SK-N-SH (cell line): ENCODE measurements at regions not wholly inside any gene's neighbourhood (a gene's known extent, or its start where the extent isn't known, plus 50 kb on each side); places are given as distances from the start of the nearest gene placed in this dataset.

Source experiments
- CTCF ChIA-PET: fragments of 300-600, 350-600 bp; formaldehyde crosslinking; extraction: SDS; loops from one replicate; lab custom pipeline; 2021; lab: Yijun Ruan, JAX
- POLR2A ChIA-PET: fragments of 350-600 bp; sonication (Branson Sonifier 250); formaldehyde crosslinking; extraction: SDS; loops from one replicate; lab custom pipeline; 2020; ENCODE audit warnings: antibody characterized with exemption, inconsistent platforms; lab: Yijun Ruan, JAX
- DNase-seq: peaks from one replicate; pipeline ENCODE4 v3.0.0; 2012
- H2AFZ ChIP-seq: fragments of 200-600 bp; sonication (generic); 2 replicates; pipeline ENCODE4 v1.8.1; 2016; ENCODE audit warnings: antibody characterized with exemption, mild to moderate bottlenecking, low read depth
- H3F3A ChIP-seq: fragments of 200-600 bp; sonication (generic); replicated peaks from 2 replicates; pipeline ENCODE3; 2016; ENCODE audit warnings: antibody characterized with exemption, mild to moderate bottlenecking; ENCODE audit not compliant: insufficient read depth
- H3K27ac ChIP-seq, 2 experiments: fragments of 200-500 bp in 1 of 2; fragments of 200-600 bp in 1 of 2; sonication (Bioruptor generic) in 1 of 2; sonication (generic), shearing (Covaris generic) in 1 of 2; 2 replicates each; pipeline versions ENCODE4 v1.5.1 to v1.6.1; 2014 to 2016; ENCODE audit warnings: low read depth in 2 of 2, inconsistent platforms in 1 of 2, low read length in 1 of 2, mild to moderate bottlenecking in 1 of 2, mixed read lengths in 1 of 2
- H3K27me3 ChIP-seq: fragments of 200-600 bp; sonication (generic), shearing (Covaris generic); 2 replicates; pipeline ENCODE4 v1.6.1; 2016; ENCODE audit warnings: mixed run types; ENCODE audit not compliant: insufficient read depth
- H3K36me3 ChIP-seq, 2 experiments: fragments of 200-500 bp in 1 of 2; fragments of 200-600 bp in 1 of 2; sonication (Bioruptor generic) in 1 of 2; sonication (generic) in 1 of 2; replicated peaks in 1 of 2; 2 replicates each; pipeline versions ENCODE3 to v1.5.1; 2014 to 2016; ENCODE audit warnings: low read length in 1 of 2, mild to moderate bottlenecking in 1 of 2; ENCODE audit not compliant: insufficient read depth in 2 of 2, control insufficient read depth in 1 of 2
- H3K4me1 ChIP-seq, 2 experiments: fragments of 200-500 bp in 1 of 2; fragments of 200-600 bp in 1 of 2; sonication (Bioruptor generic) in 1 of 2; sonication (generic), shearing (Covaris generic) in 1 of 2; 2 replicates each; pipeline versions ENCODE4 v1.5.1 to v1.6.1; 2014 to 2016; ENCODE audit warnings: low read depth in 1 of 2, low read length in 1 of 2, mixed run types in 1 of 2; ENCODE audit not compliant: insufficient read depth in 2 of 2, control insufficient read depth in 1 of 2
- H3K4me2 ChIP-seq: fragments of 200-600 bp; sonication (generic), shearing (Covaris generic); 2 replicates; pipeline ENCODE4 v1.6.1; 2017; ENCODE audit warnings: mixed run types
- H3K4me3 ChIP-seq, 2 experiments: fragments of 200-500 bp in 1 of 2; fragments of 200-600 bp in 1 of 2; sonication (Bioruptor generic) in 1 of 2; sonication (generic), shearing (Covaris generic) in 1 of 2; 2 replicates each; pipeline versions ENCODE4 v1.5.1 to v1.8.1; 2014 to 2016; ENCODE audit warnings: low read depth in 2 of 2, inconsistent platforms in 1 of 2, low read length in 1 of 2, mild to moderate bottlenecking in 1 of 2, mixed read lengths in 1 of 2, moderate library complexity in 1 of 2
- H3K79me2 ChIP-seq: fragments of 200-600 bp; sonication (generic); 2 replicates; pipeline ENCODE4 v1.8.1; 2017; ENCODE audit warnings: mild to moderate bottlenecking; ENCODE audit not compliant: insufficient read depth
- H3K9ac ChIP-seq: fragments of 200-600 bp; sonication (generic); 2 replicates; pipeline ENCODE4 v1.6.1; 2017; ENCODE audit warnings: mixed run types
- H3K9me2 ChIP-seq: fragments of 200-600 bp; sonication (generic); 2 replicates; pipeline ENCODE4 v1.6.1; 2017; ENCODE audit warnings: mixed run types
- H3K9me3 ChIP-seq: fragments of 200-600 bp; sonication (generic); 2 replicates; pipeline ENCODE4 v1.6.1; 2017; ENCODE audit warnings: mixed run types, mild to moderate bottlenecking, moderate library complexity
- H4K20me1 ChIP-seq: fragments of 200-600 bp; sonication (generic); 2 replicates; pipeline ENCODE4 v1.6.1; 2017; ENCODE audit warnings: mild to moderate bottlenecking, mixed run types; ENCODE audit not compliant: insufficient read depth
- CHD2 ChIP-seq: fragments of 150-350 bp; IDR thresholded peaks from 2 replicates; pipeline ENCODE4 v1.6.1; 2018; ENCODE audit warnings: low read length; ENCODE audit not compliant: partially characterized antibody
- ELF1 ChIP-seq: IDR thresholded peaks from 2 replicates; pipeline ENCODE4 v1.4.0; 2012
- EP300 ChIP-seq, 2 experiments: IDR thresholded peaks; 2 replicates each; pipeline versions ENCODE4 v1.4.0 to v1.6.1; 2012; ENCODE audit warnings: borderline replicate concordance in 1 of 2, low read depth in 1 of 2, low read length in 1 of 2
- EZH2phosphoT487 ChIP-seq: fragments of 200-600 bp; sonication (generic); IDR thresholded peaks from 2 replicates; pipeline ENCODE4 v1.6.1; 2017; ENCODE audit warnings: low read depth, mixed run types, mild to moderate bottlenecking, antibody characterized with exemption, moderate library complexity, borderline replicate concordance
- FOXJ3 ChIP-seq: sonication (generic); formaldehyde crosslinking; IDR thresholded peaks from 2 replicates; pipeline ENCODE4 v1.5.1; 2020; ENCODE audit warnings: mild to moderate bottlenecking, missing genetic modification reagents
- GATA2 ChIP-seq: sonication (generic); formaldehyde crosslinking; IDR thresholded peaks from 2 replicates; pipeline ENCODE4 v1.5.0; 2020; ENCODE audit warnings: mild to moderate bottlenecking, missing genetic modification reagents
- JUND ChIP-seq: IDR thresholded peaks from 2 replicates; pipeline ENCODE4 v1.4.0; 2012
- MXI1 ChIP-seq: IDR thresholded peaks from 2 replicates; pipeline ENCODE4 v1.6.1; 2012; ENCODE audit warnings: mild to moderate bottlenecking, low read depth, low read length, improper control_type of control experiment
- NFIC ChIP-seq: IDR thresholded peaks from 2 replicates; pipeline ENCODE4 v1.4.0; 2012; ENCODE audit warnings: borderline replicate concordance
- NRF1 ChIP-seq: IDR thresholded peaks from 2 replicates; pipeline ENCODE4 v1.6.1; 2012; ENCODE audit warnings: low read depth, mild to moderate bottlenecking, low read length
- POLR2AphosphoS5 ChIP-seq: IDR thresholded peaks from 2 replicates; pipeline ENCODE4 v1.6.1; 2012; ENCODE audit warnings: low read depth, low read length
- RAD21 ChIP-seq: IDR thresholded peaks from 2 replicates; pipeline ENCODE4 v1.6.1; 2012; ENCODE audit warnings: mild to moderate bottlenecking, low read length
- RCOR1 ChIP-seq: fragments of 150-350 bp; IDR thresholded peaks from 2 replicates; pipeline ENCODE4 v1.6.1; 2017; ENCODE audit warnings: antibody characterized with exemption, low read length
- REST ChIP-seq: IDR thresholded peaks from 2 replicates; pipeline ENCODE4 v1.6.1; 2012; ENCODE audit warnings: mild to moderate bottlenecking, low read depth, low read length, moderate library complexity
- RXRA ChIP-seq: IDR thresholded peaks from 2 replicates; pipeline ENCODE4 v1.4.0; 2012; ENCODE audit warnings: low read depth, mild to moderate bottlenecking, borderline replicate concordance
- SIN3A ChIP-seq: IDR thresholded peaks from 2 replicates; pipeline ENCODE4 v1.6.1; 2012; ENCODE audit warnings: low read depth, mild to moderate bottlenecking, low read length, moderate library complexity, borderline replicate concordance
- TAF1 ChIP-seq: IDR thresholded peaks from 2 replicates; pipeline ENCODE4 v1.6.1; 2012; ENCODE audit warnings: low read depth, mild to moderate bottlenecking, low read length, moderate library complexity, borderline replicate concordance
- USF2 ChIP-seq: fragments of 150-350 bp; IDR thresholded peaks from 2 replicates; pipeline ENCODE4 v1.6.1; 2017; ENCODE audit warnings: antibody characterized with exemption, low read length, low read depth, borderline replicate concordance
- YY1 ChIP-seq: IDR thresholded peaks from 2 replicates; pipeline ENCODE4 v1.4.0; 2012; ENCODE audit warnings: low read depth, mild to moderate bottlenecking
- WGBS: methylation state at CpG from one replicate; pipeline ENCODE4 v1.1.6; 2017; ENCODE audit warnings: low lambda C conversion rate; 5-methylcytosine and 5-hydroxymethylcytosine counted together

- TF ChIP-seq REST (no peak), MXI1 (no peak), SIN3A (no peak)
These were observed 75.1 kb downstream of the C1QL2 start (continued) for GRCh38 chr2:119083416-119083815.

DNA sequence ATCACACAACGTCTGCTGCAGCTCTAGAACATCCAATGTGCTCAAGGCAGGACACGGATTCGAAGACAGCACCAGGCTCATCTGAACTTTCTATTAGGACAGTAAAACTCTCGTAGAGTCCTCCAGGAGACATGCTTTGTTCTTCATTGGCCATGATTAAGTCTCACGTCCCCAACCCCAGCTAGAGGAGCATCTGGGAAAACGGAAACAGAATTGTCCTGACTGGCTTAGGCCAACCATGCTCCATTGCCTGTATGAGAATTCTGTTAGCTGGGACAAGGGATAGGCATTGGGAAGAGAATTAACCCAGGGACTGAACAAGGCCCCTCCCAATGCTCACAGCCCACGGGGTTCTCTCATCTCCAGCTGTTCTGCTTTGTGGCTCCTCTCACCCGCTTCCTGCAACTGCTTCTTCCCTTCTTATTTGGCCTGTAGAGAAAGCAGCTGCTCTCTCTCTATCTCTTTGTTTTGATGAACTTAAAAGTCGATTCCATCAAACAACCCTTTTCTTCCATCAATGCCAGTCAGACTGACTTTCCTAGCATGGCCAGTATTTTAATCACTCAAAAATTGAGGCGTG, 75.6 kb downstream of the C1QL2 start:
- Histone ChIP-seq H3K27ac (no peak overlapping the region), H3K4me1 (no peaks in the 10 kb centered on the region), H3K4me2 (no peak overlapping the region), H3K9ac (no peak overlapping the region), H3K9me2 (no peaks in the 10 kb centered on the region), H4K20me1 (no peaks in the 10 kb centered on the region), H3K36me3 (no peaks in the 10 kb centered on the region), H3K27me3 (no peaks in the 10 kb centered on the region), H3K9me3 (no peaks in the 10 kb centered on the region), H3F3A (no peaks in the 10 kb centered on the region), H2AFZ (no peak overlapping the region), H3K4me3 (no peak overlapping the region), H3K79me2 (no peaks in the 10 kb centered on the region)
- ChIA-PET POLR2A (no interaction called here), CTCF (no interaction called here)
- TF ChIP-seq EP300 (IDR thresholded peaks at IDR 0.05; ENCODE audit: borderline replicate concordance in 1 of 2, low read depth in 1 of 2, low read length in 1 of 2) (no peak), ELF1 (no peak), GATA2 (CRISPR knock-in tag) (no peak), NFIC (no peak), POLR2AphosphoS5 (no peak), YY1 (no peak), RXRA (no peak), NRF1 (no peak), EZH2phosphoT487 (no peak), RCOR1 (no peak), SIN3A (no peak), JUND (no peak), USF2 (no peak), CHD2 (no peak), RAD21 (no peak), TAF1 (no peak), FOXJ3 (CRISPR knock-in tag) (no peak)
- no peak for DNase-seq
- WGBS = 11% methylated on average over 8 of the region's 10 CpGs
